BJ (cell line): ENCODE measurements at regions not wholly inside any gene's neighbourhood (a gene's known extent, or its start where the extent isn't known, plus 50 kb on each side); places are given as distances from the start of the nearest gene placed in this dataset.

Experiments used
- CTCF ChIA-PET: fragments of 350-600 bp; formaldehyde crosslinking; extraction: SDS; loops from one replicate; lab custom pipeline; 2021; ENCODE audit warnings: antibody characterized with exemption, inconsistent platforms; lab: Yijun Ruan, JAX
- POLR2A ChIA-PET: fragments of 300-600 bp; sonication (Branson Sonifier 250); formaldehyde crosslinking; extraction: SDS; loops from one replicate; lab custom pipeline; 2021; ENCODE audit warnings: antibody characterized with exemption; lab: Charles Lee
- DNase-seq: peaks from one replicate; pipeline ENCODE4 v3.0.0-alpha.2; 2011; ENCODE audit warnings: low read depth
- H3K27me3 ChIP-seq: 2 replicates; pipeline ENCODE4 v1.6.0; 2011; ENCODE audit warnings: low read length; ENCODE audit not compliant: control insufficient read depth, insufficient read depth
- H3K36me3 ChIP-seq: 2 replicates; pipeline ENCODE4 v1.5.1; 2011; ENCODE audit warnings: low read length; ENCODE audit not compliant: control insufficient read depth, insufficient read depth
- H3K4me3 ChIP-seq: 2 replicates; pipeline ENCODE4 v1.5.1; 2011; ENCODE audit warnings: low read depth, mild to moderate bottlenecking, control low read depth, low read length
- TF ChIP-seq, protein P1 (sequence below): IDR thresholded peaks from 2 replicates; pipeline ENCODE4 v1.5.1; 2011; ENCODE audit warnings: low read depth, mild to moderate bottlenecking, control low read depth, inconsistent platforms, low read length, moderate library complexity; ENCODE audit not compliant: insufficient read depth

GRCh38 chr3:59558906-59559720, 509.3 kb upstream of the CFAP20DC start:
- ChIA-PET POLR2A (no interaction called here), CTCF (interaction anchor here (0.9 to 1.3 kb wide), 5 partner anchors 9 to 213 kb away, joined by 3 to 4 read pairs (median 3); no protein-coding TSS in a partner anchor)
- H3K27me3 ChIP-seq: no peaks in the 10 kb centered on the region
- H3K4me3 ChIP-seq: no peak overlapping the region
- no peaks in the 10 kb centered on the region for H3K36me3 ChIP-seq
- no peak for DNase-seq
- TF ChIP-seq, protein P1, sequence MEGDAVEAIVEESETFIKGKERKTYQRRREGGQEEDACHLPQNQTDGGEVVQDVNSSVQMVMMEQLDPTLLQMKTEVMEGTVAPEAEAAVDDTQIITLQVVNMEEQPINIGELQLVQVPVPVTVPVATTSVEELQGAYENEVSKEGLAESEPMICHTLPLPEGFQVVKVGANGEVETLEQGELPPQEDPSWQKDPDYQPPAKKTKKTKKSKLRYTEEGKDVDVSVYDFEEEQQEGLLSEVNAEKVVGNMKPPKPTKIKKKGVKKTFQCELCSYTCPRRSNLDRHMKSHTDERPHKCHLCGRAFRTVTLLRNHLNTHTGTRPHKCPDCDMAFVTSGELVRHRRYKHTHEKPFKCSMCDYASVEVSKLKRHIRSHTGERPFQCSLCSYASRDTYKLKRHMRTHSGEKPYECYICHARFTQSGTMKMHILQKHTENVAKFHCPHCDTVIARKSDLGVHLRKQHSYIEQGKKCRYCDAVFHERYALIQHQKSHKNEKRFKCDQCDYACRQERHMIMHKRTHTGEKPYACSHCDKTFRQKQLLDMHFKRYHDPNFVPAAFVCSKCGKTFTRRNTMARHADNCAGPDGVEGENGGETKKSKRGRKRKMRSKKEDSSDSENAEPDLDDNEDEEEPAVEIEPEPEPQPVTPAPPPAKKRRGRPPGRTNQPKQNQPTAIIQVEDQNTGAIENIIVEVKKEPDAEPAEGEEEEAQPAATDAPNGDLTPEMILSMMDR: no peak

DNA sequence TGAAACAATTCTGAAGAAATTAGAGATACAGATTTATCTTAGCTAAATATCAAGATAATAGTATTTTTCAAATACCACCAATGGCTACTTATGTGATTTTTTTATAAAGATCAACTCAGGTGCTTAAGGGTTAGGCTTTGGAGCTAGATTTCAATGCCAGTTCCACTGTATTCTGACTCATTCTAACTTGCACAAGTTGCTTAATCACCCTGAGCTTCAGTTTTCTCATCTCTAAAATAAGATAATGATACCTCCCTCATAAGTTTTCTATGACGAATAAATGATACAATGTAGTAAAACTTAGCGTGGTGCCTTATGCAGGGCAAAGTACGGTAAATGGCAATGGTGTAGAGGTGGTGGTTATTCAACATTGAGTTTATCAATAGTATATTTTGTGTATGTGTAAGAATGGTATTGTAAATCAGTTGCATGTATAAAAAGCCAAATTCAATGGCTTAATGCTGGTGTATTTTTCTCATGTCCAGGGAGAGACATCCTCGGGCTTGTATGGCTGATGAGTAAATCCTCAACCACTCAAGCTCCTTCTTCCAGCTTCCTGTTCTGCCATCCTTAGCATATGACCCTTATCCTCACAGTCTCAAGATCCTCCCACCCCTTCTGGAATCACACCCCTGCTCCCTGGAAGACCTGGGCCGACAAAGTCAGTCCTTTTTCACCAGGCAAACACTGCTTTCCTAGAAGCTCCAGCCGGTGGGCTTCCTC, 505.9 kb upstream of the CFAP20DC start:
- no peaks in the 10 kb centered on the region for H3K27me3 ChIP-seq
- H3K36me3 ChIP-seq: no peaks in the 10 kb centered on the region
- TF ChIP-seq, protein P1: no peak
- no peak for DNase-seq
- H3K4me3 ChIP-seq: no peak overlapping the region
- ChIA-PET CTCF (interaction anchor here (1.3 kb wide), 1 partner anchor 20 kb away, joined by 6 read pairs; no protein-coding TSS in a partner anchor), POLR2A (no interaction called here)

- ChIA-PET CTCF (no interaction called here), POLR2A (no interaction called here)
- Histone ChIP-seq H3K27me3 (no peaks in the 10 kb centered on the region), H3K4me3 (no peak overlapping the region), H3K36me3 (no peaks in the 10 kb centered on the region)
- TF ChIP-seq, protein P1: no peak
- no peak for DNase-seq
These were observed 503.3 kb upstream of the CFAP20DC start for GRCh38 chr3:59553076-59553475.

DNA sequence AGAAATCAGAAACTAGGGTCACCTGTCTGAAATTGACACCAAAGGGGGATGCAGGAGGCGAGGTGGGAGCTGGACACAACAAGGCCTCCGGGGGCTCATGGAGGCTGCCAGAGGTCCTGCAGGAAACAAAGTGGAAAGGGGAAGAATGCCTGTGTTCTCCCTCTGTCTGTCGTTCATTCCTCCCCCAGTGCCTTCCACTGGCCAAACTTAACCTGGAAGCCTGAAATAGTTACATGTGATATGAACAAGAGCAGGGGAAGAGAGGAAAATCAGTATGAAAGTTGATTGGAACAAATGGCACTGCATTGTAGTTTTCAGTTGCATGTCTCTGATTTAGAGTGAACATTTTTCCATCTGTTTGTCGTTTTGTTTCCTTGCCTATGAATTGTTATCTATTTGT, 502.0 kb upstream of the CFAP20DC start:
- TF ChIP-seq, protein P1: no peak
- Histone ChIP-seq H3K4me3 (no peak overlapping the region), H3K27me3 (no peaks in the 10 kb centered on the region), H3K36me3 (no peaks in the 10 kb centered on the region)
- ChIA-PET POLR2A (no interaction called here), CTCF (interaction anchor here (1.0 kb wide), 1 partner anchor 24 kb away, joined by 3 read pairs; no protein-coding TSS in a partner anchor)
- DNase-seq: no peak

DNA sequence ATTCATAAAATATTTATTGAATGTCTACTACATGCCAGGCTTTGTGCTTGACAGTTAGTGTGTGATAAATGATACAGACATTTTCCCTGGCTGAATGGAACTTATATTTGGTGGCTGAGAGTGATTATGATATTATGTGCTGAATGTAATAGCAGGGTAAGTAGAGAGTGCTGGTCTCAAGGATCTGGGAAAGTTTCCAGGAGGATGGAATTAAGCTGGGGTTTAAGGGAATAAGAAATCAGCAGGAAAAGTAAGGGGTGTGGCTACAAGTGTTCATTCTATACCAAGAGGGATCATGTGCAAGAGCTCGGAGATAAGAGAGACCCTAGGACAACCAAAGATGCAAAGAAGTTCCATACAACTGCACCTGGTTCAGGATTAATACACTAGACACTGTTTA, 500.1 kb upstream of the CFAP20DC start:
- H3K4me3 ChIP-seq: no peak overlapping the region
- no peak for DNase-seq
- no peaks in the 10 kb centered on the region for H3K36me3 ChIP-seq
- H3K27me3 ChIP-seq: no peaks in the 10 kb centered on the region
- ChIA-PET CTCF (no interaction called here), POLR2A (no interaction called here)
- TF ChIP-seq, protein P1: no peak
